Right lobe of liver (tissue), 6 donors: ENCODE measurements at regions not wholly inside any gene's neighbourhood (a gene's known extent, or its start where the extent isn't known, plus 50 kb on each side); places are given as distances from the start of the nearest gene placed in this dataset.

ENCODE experiments used
- ATAC-seq, 4 donors: fragments of 200-7000 bp; cut with Tn5 transposase; one replicate each; pipeline ENCODE4 v1.9.1; 2020; ENCODE audit warnings: mild to moderate bottlenecking in 4 of 4, moderate library complexity in 4 of 4
- DNase-seq, 3 donors: peaks; one replicate each; pipeline ENCODE4 v3.0.0-alpha.2; 2020
- H3K27ac ChIP-seq, 3 donors: fragments of 200-600 bp; one replicate each; pipeline ENCODE4 v1.8.0; 2022
- H3K27me3 ChIP-seq, 2 donors: fragments of 200-600 bp; one replicate each; pipeline ENCODE4 v1.8.0; 2022
- H3K36me3 ChIP-seq, 4 donors: fragments of 200-600 bp; sonication (generic) in 1 of 4; one replicate each; pipeline versions ENCODE4 v1.5.1 to v1.8.0; 2017 to 2022; ENCODE audit warnings: control low read depth in 1 of 4
- H3K4me1 ChIP-seq, 4 donors: fragments of 200-600 bp; sonication (generic) in 1 of 4; one replicate each; pipeline versions ENCODE4 v1.5.1 to v1.8.0; 2017 to 2022; ENCODE audit warnings: control low read depth in 1 of 4
- H3K4me3 ChIP-seq, 3 donors: fragments of 200-600 bp; one replicate each; pipeline ENCODE4 v1.8.0; 2022
- H3K9me3 ChIP-seq, 4 donors: fragments of 200-600 bp; sonication (generic) in 1 of 4; one replicate each; pipeline versions ENCODE4 v1.5.1 to v1.8.0; 2017 to 2022; ENCODE audit warnings: control low read depth in 1 of 4
- POLR2A ChIP-seq: fragments of 450-650 bp; IDR thresholded peaks from one replicate; pipeline ENCODE4 v1.6.1; 2017; ENCODE audit warnings: antibody characterized with exemption, mild to moderate bottlenecking
- WGBS: methylation state at CpG from one replicate; pipeline ENCODE4 v1.1.6; 2018; ENCODE audit warnings: low coverage, low lambda C conversion rate; ENCODE audit not compliant: insufficient coverage; ENCODE audit errors: missing lambda C conversion rate; 5-methylcytosine and 5-hydroxymethylcytosine counted together
- intact Hi-C, 2 donors: fragments of 100-400 bp; cut with DNase I; formaldehyde crosslinking; loops; one replicate each; pipeline versions ENCODE4 v1.11.2 to v1.14.1; 2022
- TF ChIP-seq, protein P1 (sequence below), 4 donors: fragments of 200-600 bp in 3 of 4; fragments of 450-650 bp in 1 of 4; IDR thresholded peaks; one replicate each; pipeline versions ENCODE4 v1.5.1 to v1.8.0; 2016 to 2022; ENCODE audit warnings: antibody characterized with exemption in 4 of 4, mild to moderate bottlenecking in 2 of 4
- donor health status: DM: no; HTN: yes; CAD: no.
- donor health status: DM: no; HTN: no; CAD: no.
- donor health status: DM: no; HTN: no; CAD: no.
- donor health status: DM: no; HTN: yes; CAD: no.
- donor health status: DM: no; HTN: yes; CAD: no.

DNA sequence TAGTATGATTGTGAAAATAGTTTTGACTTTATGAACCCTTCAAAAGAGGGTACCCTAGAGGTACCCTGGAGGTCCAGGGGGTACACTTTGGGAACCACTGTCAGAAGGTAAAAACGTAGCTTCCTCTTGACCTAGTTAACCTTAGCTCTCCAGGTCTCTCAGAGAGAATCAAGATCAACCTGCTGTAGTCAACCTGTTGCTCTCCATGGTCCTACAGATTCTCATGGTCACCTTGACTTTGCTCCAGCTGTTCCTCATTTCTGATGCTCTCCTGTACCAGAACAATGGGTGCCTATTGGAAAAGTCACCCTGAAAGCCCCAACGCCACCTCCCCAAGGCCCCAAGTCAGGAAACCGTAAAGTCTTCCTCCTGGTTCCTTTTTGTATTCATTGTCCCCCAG lies 294.4 kb upstream of the CDH4 start:
- no peaks in the 10 kb centered on the region for H3K36me3 ChIP-seq
- TF ChIP-seq, protein P1, sequence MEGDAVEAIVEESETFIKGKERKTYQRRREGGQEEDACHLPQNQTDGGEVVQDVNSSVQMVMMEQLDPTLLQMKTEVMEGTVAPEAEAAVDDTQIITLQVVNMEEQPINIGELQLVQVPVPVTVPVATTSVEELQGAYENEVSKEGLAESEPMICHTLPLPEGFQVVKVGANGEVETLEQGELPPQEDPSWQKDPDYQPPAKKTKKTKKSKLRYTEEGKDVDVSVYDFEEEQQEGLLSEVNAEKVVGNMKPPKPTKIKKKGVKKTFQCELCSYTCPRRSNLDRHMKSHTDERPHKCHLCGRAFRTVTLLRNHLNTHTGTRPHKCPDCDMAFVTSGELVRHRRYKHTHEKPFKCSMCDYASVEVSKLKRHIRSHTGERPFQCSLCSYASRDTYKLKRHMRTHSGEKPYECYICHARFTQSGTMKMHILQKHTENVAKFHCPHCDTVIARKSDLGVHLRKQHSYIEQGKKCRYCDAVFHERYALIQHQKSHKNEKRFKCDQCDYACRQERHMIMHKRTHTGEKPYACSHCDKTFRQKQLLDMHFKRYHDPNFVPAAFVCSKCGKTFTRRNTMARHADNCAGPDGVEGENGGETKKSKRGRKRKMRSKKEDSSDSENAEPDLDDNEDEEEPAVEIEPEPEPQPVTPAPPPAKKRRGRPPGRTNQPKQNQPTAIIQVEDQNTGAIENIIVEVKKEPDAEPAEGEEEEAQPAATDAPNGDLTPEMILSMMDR (IDR thresholded peaks at IDR 0.05): no peak
- TF ChIP-seq POLR2A: no peak
- H3K27ac ChIP-seq: no peak overlapping the region
- no peak overlapping the region for H3K4me3 ChIP-seq
- no peaks in the 10 kb centered on the region for H3K27me3 ChIP-seq
- 21% methylated on average over 3 of the region's 3 CpGs for WGBS
- ATAC-seq: no peak
- DNase-seq: no peak
- H3K9me3 ChIP-seq: no peaks in the 10 kb centered on the region
- H3K4me1 ChIP-seq: no peaks in the 10 kb centered on the region
- intact Hi-C loops: no loop called here

DNA sequence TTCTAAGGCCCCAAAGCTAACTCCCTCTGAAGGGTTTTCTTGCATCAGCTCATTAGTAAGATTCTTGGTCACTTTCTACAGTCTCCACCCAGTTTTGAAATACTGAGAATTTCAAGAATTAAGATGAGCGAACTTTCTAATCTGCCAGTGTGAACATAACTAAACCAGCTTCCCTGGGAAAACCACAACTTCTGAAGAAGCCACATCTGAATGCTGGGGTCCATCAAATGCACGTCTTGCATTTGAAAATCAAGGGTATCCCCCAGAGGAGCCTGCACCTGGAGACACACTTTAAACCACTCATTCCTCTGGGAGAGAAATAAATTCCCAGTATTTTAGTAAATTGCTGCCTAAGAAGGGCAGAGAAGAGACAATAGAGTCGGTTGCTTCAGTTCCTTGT lies 292.1 kb upstream of the CDH4 start:
- ATAC-seq: no peak
- 25% methylated on average over 3 of the region's 3 CpGs for WGBS

DNA sequence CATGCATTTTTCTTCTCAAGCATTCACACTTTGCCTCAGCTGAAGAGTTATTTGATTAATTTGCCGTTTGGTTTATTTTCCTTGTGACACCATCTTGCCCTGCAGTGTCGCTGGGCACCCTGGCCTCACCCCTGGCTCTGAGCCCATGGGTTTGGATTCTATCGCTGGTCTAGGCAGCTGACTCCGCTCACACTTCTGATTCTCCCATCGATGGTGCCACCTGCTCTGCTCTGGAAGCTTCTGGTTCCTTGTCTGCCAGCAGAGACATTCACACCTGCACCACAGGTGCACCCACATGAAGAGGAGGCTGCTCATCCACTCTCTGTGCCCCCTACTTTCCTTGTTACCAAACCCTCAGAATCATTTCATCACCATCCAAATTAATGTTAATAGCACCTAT lies 291.6 kb upstream of the CDH4 start:
- WGBS: 68% methylated on average over 5 of the region's 5 CpGs
- Histone ChIP-seq H3K9me3 (no peaks in the 10 kb centered on the region), H3K36me3 (no peaks in the 10 kb centered on the region), H3K27me3 (no peaks in the 10 kb centered on the region), H3K4me3 (no peak overlapping the region), H3K27ac (no peak overlapping the region), H3K4me1 (no peaks in the 10 kb centered on the region)
- TF ChIP-seq, protein P1 (IDR thresholded peaks at IDR 0.05): no peak
- TF ChIP-seq POLR2A: no peak
- no peak for ATAC-seq
- no peak for DNase-seq
- intact Hi-C loops: no loop called here

More for the DNA sequence above, 292.1 kb upstream of the CDH4 start:
- intact Hi-C loops: no loop called here
- Histone ChIP-seq H3K27ac (no peak overlapping the region), H3K36me3 (no peaks in the 10 kb centered on the region), H3K4me3 (no peak overlapping the region), H3K4me1 (no peaks in the 10 kb centered on the region), H3K9me3 (no peaks in the 10 kb centered on the region), H3K27me3 (no peaks in the 10 kb centered on the region)
- TF ChIP-seq, protein P1 (IDR thresholded peaks at IDR 0.05): no peak
- no peak for TF ChIP-seq POLR2A
- DNase-seq: no peak

DNA sequence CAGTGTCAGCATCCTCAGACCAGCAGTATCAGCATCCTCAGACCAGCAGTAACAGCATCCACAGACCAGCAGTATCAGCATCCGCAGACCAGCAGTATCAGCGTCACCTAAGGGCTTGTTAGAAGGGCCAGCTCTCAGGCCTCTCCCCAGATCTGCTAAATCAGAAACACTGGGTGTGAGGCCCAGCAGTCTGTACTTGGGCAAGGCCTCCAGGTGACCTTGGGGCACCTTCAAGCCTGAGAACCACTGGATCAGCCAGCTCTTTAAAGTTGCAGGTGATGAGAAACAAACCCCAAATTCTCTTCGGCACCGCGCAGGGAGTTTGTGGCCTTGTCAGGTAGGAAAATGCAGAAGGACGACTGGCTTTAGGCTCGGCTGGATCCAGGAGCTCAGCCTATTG lies 290.5 kb upstream of the CDH4 start:
- no peaks in the 10 kb centered on the region for H3K4me1 ChIP-seq
- no peak for ATAC-seq
- intact Hi-C loops: no loop called here
- H3K9me3 ChIP-seq: no peaks in the 10 kb centered on the region
- H3K36me3 ChIP-seq: no peaks in the 10 kb centered on the region
- H3K27me3 ChIP-seq: no peaks in the 10 kb centered on the region
- no peak for TF ChIP-seq POLR2A
- TF ChIP-seq, protein P1 (IDR thresholded peaks at IDR 0.05): no peak
- H3K27ac ChIP-seq: no peak overlapping the region
- no peak overlapping the region for H3K4me3 ChIP-seq
- DNase-seq: no peak
- no CpG with 5 or more reads among the region's 7 CpGs for WGBS
